HG02571 (cell line): ENCODE measurements at regions not wholly inside any gene's neighbourhood (a gene's known extent, or its start where the extent isn't known, plus 50 kb on each side); places are given as distances from the start of the nearest gene placed in this dataset.
"Not testable (repeated sequence)": the region's sequence is repeated elsewhere in the genome, so short reads cannot be mapped to it uniquely, and the experiment has no call there.

Experiments
- ATAC-seq: cut with Tn5 transposase; IDR thresholded peaks from one replicate; pipeline ENCODE4 v1.9.1; 2021; ENCODE audit warnings: mild to moderate bottlenecking, moderate library complexity; ENCODE audit not compliant: unreplicated experiment

DNA sequence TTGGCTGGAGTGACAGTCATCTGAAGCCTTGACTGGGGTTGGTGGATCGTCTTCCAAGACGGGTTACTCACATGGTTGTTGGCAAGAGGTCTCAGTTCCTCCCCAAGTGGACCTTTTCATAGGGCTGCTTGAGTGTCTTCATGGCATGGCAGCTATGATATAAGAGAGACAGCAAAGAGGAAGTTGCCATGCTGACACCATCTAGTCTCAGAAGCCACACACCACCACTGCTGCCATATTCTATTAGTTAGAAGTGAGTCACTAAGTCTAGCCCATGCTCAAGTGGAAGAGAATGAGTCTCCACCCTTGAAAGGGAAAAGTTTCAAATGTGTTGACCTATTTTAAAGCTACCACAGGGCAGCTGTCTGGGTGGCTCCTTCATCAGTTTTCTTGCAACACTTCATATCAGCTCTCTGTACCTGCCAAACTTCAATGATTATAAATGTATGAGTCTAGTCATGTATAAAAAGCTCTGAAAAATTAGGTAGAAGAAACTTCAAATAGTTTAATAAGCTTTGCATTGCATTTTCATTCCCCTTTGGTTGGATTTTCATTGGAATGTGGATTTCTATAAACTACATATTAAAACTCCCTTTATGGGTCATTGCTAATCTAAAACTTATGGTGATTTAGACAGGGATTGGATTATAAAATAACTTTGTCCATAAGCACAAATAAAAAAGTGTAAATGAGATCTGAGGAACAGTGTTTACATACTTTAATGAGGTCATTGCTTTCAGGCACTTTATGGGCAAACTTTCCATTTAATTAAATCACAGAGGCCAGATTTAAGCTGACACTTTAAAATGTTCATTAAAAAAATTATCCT is 68.0 kb upstream of the ATXN3L start:
- ATAC-seq, result no peak

DNA sequence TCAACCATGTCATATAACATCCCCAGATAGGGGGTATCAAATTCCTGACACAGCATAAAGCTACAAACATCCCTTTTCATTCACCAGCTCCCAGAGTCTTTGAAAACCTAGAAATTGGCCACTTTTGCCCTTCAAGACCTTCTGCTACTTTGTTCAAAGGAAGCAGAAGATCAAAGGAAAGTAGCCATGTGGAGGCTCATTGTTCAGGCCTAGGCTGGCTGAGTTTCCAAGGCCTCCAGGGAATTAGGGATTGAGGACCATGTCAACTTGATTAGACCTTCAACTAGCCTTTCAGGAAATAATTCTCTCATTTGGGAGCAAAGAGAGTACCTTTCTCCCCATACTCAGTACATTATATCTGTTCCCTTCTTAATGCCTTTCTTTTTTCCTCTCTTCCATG is 66.8 kb upstream of the ATXN3L start:
- ATAC-seq, result no peak

- no peak for ATAC-seq
Measured at GRCh38 chrX:13386092-13386491, 66.2 kb upstream of the ATXN3L start.

GRCh38 chrX:13383907-13384306 is 64.1 kb upstream of the ATXN3L start:
- no peak for ATAC-seq

DNA sequence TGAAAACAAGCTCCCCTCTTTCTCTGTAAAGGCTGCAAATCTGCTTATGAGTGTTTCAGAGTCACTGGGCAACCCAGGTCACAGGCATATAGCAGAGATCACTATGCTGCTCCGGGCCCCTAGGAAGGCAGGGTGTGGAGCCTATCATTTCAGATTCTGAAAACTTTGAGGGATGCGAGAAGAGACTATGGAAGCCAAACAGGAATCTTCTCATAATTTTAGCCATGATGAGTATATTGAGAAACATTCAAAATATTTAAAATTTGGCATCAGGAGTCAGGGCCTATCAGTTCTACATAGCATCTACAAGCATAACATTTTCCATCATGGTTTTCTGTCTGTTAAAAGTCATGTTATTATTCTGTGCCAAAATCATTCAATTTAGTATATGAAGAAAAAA is 61.7 kb upstream of the ATXN3L start:
- ATAC-seq, result no peak

GRCh38 chrX:13380211-13380610 is 60.4 kb upstream of the ATXN3L start:
- no peak for ATAC-seq

- not testable (repeated sequence) for ATAC-seq
Measured at GRCh38 chrX:13378562-13379518, 59.0 kb upstream of the ATXN3L start.

- ATAC-seq, result no peak
Measured at GRCh38 chrX:13377550-13377934, 57.7 kb upstream of the ATXN3L start.

DNA sequence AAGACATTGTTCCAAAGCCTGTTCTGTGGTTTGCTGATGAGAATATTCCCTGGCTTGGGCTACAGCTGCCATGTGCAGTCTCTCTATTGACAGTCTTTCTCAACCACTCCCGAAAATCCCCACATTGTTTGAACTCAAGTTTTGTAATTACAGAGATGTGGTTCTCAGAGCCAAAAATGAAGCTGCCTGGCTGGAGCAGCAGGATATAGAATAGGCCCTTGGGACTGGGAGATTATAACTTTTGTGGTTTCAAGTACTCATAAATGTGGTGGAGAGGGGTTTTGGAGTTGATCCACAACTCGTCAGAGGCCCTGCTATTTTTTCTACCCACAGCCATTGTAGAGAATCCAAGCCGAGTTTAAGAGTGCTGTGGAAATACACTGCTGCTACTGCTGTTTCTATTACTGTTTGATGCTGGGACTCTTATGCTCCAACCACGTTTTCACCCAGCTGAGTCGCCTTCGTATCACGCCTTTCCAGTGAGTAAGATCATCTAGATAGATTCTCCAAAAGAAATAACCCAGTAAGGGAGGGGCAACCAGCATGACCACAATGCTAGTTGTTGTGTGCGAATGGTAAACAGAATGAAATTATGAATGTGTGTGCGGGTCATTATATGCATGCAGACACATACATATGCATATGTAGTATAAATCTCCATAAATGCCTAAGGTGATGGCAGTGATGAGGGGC is 57.1 kb upstream of the ATXN3L start:
- no peak for ATAC-seq

GRCh38 chrX:13375596-13375995 is 55.7 kb upstream of the ATXN3L start:
- ATAC-seq, result not testable (repeated sequence)

DNA sequence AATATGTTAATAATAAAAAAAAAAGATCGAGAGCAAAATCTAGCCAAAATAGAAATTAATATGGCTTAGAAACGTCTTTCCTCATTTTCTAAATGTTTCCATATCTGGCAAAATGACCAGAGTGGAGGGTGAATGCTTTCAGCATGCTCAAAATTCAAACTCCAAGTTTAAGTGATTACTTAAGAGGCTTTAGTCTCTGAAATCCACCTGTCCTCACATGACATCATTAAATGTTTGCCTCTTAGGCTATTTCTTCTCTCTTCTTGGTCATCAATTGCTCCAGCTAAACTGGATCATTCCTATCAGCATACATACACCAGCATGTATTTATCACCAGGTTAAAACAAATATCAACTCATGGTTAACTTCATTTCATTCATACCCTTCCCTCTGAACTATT is 54.5 kb upstream of the ATXN3L start:
- ATAC-seq, result no peak

DNA sequence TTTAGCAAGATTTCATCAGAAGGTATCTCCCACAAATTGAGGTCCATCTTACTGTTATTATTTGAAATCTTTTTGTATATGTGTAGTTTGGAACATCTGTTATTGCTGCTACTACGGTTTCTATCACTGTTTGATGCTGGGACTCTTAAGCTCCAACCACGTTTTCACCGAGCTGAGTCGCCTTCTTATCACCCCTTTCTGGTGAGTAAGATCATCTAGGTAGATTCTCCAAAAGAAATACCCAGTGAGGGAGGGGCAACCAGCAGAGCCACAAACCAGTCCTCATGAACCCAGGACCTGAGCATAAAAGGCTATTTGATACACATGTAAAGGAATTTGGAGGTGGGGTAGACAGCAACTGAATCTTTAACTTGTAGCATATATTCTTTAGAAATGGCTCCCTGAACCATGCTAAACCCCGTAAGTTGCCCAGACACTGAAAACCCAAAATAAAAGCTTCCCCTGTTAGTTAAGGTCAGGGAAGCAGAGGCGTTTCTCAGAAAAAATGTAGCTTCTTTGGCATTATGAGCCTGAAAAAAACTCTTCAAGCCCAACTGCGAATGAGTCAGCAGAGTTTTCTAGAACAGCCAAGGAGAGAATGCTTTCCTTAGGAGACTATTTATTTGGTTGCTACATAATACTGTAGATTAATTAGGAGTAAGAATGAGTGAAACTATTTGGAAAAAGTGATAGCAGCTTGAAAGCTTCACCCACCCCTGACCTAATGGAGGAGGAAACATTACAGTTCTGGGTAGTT is 53.8 kb upstream of the ATXN3L start:
- no peak for ATAC-seq

DNA sequence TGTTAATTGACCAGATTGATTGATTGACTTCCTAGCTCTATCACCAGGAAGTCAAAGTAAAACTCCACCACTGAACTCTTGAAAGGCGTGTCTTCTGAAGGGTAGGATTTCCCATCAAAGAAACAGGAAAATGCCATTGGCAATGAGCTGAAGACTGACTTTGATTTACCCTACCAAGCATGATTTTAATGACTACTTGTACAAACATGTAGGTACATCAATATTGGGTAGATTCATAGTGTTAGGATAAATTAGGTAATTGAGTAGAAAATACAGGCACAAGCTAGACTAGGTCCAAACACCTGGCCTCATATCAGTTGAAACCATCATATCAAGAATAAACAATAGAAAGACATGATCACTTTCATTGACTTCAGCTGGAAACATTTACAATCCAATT is 53.2 kb upstream of the ATXN3L start:
- no peak for ATAC-seq

- no peak for ATAC-seq
Measured at GRCh38 chrX:13372203-13372980, 52.5 kb upstream of the ATXN3L start.

- no peak for ATAC-seq
Measured at GRCh38 chrX:13371186-13371585, 51.3 kb upstream of the ATXN3L start.

GRCh38 chrX:13370713-13371112 is 50.9 kb upstream of the ATXN3L start:
- ATAC-seq, result no peak
